Activated gamma-delta T cell treated with anti-CD3 and anti-CD28 coated beads, Interleukin-2, amount 50 U/mL, for 16 hours (primary cell): ENCODE measurements at regions not wholly inside any gene's neighbourhood (a gene's known extent, or its start where the extent isn't known, plus 50 kb on each side); places are given as distances from the start of the nearest gene placed in this dataset.

ENCODE experiments used
- DNase-seq: peaks from one replicate; pipeline ENCODE4 v3.0.0-alpha.2; 2020; ENCODE audit warnings: low read depth

DNA sequence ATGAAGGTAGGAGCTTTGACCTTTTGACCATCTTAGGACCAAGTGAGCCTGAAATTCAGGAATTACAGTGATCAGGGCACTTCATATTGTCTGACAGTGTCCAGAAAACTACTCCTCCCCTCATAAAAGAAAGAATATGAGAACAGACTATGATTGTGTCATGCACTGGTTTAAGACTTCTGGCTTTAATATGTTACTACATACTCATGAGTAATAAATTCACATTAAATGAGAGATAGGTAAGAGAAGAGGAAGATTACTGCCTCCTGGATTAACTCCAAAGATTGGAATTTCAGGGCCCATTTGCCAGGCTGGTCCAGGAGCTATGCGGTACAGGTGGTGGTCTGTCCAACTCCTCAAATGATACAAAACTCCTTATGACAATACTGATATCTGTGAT lies 213.5 kb upstream of the ADRA1B start:
- no peak for DNase-seq

DNA sequence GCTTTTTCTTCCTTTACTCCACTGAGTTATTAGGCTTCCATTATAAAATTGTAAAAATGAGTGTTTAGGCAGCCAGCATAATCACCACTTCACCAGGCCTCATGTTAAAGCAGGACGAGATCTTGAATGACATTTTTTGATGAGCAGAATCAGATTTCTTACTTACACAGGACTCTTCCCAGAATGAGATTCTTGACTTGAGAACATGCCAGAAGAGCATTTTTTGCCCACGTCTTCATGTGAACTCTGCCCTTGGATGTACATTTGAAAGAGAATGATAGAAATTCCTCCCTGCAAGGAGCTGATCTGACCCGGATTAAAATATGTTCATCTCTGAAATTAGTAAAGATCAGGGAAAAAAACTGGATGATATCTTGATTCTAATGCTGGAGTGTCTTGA lies 212.1 kb upstream of the ADRA1B start:
- DNase-seq = no peak

GRCh38 chr5:159705948-159706347 lies 210.3 kb upstream of the ADRA1B start:
- no peak for DNase-seq

DNA sequence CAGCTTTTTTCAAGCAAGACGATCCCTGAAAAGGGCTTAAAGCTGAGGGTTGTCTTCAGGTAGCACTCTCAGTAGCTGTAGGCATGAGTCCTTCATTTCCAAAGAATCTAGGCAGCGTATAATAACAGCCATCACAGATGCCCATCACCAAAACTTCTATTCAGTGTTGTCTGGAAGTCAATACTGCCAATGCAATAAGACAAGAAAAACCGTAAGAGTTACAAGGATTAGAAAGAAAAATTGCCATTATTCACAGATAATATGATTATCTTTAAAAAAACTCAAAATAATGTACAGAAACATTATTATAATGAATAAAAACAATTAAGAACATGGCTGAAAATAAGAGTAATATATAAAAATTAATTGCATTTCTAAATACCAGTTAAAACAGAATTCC lies 208.2 kb upstream of the ADRA1B start:
- no peak for DNase-seq

DNA sequence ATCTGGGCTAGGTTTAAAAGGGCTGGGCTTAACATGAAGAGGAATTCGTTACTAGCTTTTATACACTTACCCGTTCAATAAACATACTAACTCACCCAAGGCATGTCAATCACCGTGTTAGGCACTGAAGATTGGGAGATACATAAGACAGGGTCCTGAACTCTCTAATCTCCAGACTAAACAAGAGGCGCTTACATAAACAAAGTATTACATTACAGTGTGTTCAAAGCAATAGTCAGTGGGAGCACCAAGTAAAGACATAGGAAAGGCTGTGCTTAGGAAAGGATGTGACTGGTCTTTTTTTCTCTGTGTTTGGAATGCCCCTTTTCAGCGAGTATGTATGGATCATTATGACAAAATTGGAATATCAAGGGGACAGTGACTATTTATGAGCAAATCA lies 203.6 kb upstream of the ADRA1B start:
- DNase-seq = no peak

DNA sequence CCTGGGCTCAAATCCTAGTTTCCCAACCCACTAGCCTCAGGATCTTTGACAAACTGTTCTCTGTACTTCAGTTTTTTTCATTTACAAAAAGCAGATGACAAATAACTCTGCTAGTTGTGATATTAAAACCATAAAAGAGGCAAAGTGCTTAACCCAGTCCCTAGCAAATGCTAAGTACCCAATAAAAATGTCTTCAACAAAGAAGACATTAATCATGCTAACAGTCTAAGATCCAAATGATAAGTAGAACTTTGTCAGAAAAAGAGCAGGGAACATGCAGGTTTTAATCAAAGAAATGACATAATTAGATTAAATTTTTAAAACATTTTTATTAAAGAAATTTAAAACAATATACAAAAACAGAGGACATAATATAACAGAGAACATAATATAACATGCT lies 203.0 kb upstream of the ADRA1B start:
- DNase-seq = no peak

DNA sequence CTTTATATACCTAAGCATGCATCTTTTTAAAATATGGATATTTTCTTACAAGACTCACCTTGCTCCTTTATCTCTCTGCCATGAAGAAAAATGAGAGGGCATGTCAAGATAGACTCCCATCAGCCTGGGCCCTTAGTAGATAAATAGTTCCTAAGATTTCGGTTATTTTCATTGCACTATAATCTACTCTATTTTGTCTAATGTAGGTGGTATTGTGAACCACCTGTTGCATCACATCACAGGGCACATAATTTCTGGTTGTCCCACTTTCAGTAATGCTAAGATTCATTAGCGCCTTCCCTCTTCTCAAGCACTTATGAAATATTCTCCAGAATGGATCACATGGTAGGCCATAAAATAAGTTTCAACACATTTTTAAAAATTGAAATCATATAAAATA lies 202.5 kb upstream of the ADRA1B start:
- DNase-seq = no peak

GRCh38 chr5:159725475-159725874 lies 190.8 kb upstream of the ADRA1B start:
- no peak for DNase-seq

GRCh38 chr5:159727167-159727566 lies 189.1 kb upstream of the ADRA1B start:
- DNase-seq = no peak

GRCh38 chr5:159730285-159730684 lies 186.0 kb upstream of the ADRA1B start:
- DNase-seq = no peak

- DNase-seq = no peak
These were observed 184.1 kb upstream of the ADRA1B start for GRCh38 chr5:159732220-159732619.

- no peak for DNase-seq
These were observed 181.9 kb upstream of the ADRA1B start for GRCh38 chr5:159734366-159734765.

DNA sequence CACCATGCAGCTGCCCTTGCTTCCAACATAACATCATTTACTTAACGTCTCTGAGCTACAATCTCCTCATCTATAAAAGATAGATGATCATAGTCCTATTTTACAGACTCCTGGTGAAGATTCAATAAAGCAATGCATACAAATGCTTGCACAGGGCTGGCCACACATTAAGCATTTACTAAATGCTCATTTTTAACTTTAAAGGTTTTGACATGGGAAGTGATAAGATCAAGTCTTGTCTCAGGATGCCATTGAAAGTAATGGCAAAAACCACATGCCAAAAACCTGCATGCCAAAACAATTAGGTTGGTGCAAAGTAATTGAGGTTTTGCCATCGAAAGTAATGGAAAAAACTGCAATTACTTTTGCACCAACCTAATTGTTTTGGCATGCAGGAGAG lies 181.2 kb upstream of the ADRA1B start:
- no peak for DNase-seq

DNA sequence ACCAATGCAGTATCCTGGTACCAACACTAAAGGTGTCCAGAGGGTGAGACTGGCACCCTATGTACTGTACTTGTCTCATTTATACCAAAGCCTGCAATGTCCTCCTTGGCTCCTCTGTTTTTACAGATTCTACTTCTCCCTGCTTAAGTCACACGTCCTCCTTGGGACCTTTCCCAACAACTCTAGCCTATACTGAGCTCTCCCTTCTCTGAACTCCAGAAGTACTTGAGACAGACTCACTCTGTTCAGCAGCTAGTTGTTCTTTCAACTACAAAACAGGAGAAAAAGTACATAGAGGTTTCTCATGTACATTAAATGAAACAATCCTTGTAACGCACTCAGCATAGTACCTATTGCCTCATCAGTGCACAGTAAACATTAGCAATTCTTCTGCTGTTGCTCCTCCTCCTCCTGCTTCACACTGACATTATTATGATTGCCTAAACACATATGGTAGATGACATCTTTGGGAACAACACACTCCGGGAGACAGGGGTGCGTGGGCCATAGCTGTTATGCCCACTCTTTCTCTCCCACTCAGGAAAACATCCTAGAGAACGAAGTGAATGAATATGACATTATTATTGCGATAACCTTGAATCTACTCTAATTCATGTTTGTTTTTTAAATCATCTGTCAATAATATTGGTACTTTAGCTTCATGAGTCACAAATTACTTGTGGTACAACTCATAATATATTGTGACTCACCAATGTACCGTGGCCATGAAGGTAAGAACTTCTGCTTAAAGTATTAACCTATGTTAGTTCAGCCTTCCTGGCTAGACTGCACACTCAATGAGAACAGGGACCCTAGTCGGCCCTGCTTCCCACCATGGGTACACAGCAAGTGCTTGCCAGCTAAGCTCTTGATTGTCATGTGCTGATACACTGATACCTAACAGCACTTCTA lies 180.3 kb upstream of the ADRA1B start:
- no peak for DNase-seq

DNA sequence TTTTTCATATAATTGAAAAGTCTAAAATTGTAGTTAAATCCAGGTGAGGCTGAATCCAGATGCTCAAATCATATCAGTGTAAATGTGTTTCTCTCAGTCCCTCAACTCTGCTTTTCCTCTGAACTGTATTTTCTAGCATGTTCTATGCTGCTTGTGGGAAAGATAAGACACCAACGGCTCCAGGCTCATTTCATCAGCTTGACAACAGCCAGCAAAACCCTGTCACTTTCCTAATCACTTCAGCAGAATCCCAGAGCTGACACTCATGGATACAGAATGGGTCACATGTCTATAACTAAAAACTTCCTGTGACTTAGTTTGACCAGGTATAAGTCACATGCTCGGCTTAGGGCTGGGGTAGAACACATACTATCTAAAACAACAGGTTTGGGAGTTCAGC lies 179.4 kb upstream of the ADRA1B start:
- no peak for DNase-seq

DNA sequence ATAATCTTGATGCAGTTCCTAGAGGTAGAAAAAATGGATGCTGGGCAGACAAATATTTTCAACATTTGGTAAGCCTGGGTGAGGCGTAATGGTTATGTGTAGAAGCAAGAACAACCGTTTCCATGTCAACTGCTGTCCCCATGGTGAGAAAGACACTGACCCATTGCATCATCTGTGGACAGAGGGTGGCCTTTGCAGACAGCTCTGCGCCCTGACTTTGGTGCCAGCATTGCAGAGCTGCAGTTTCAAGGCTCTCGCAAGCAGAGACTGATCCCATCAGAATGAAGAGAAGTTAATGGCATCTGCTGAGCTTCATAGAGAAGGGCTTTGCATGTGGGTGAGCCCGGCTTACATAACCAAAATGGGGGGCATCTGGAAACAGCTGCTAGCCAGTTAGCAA lies 179.0 kb upstream of the ADRA1B start:
- no peak for DNase-seq

- DNase-seq = no peak
These were observed 174.4 kb upstream of the ADRA1B start for GRCh38 chr5:159741829-159742322.

DNA sequence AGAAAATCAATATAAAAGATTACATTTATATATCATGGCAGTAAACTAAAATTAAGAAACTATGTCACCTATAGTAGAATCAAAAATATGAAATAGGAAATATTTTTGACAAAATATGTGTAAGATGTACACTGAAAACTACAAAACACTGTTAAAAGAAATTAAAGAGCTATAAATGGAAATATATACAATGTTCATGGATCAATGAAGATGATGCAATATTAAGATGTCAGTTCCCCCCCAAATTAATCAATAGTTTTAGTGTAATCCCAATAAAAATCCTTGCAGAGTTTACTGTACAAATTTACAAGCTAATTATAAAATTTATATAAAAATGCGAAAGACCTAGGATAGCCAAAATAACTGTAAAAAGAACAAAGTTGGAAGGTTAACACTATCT lies 173.0 kb upstream of the ADRA1B start:
- DNase-seq = no peak

- no peak for DNase-seq
These were observed 169.6 kb upstream of the ADRA1B start for GRCh38 chr5:159746707-159747106.

DNA sequence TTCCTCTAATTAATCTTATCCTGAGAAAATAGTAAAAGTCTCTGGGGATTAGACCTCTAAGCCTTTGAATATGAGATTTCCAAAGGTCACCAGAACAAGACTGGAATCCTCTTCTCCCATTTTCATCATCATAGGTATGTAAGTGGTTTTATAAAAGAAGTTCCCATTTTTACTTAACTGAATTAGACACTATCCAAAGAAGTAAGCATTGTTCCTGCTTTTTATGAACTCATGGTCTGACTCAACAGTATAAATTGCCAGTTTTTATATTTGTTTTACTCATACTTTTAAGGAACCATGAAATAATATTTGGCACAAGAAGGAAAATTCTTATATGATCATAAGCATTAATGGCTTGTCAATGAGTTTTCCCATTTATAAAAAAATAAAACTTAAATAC lies 167.1 kb upstream of the ADRA1B start:
- DNase-seq = no peak

DNA sequence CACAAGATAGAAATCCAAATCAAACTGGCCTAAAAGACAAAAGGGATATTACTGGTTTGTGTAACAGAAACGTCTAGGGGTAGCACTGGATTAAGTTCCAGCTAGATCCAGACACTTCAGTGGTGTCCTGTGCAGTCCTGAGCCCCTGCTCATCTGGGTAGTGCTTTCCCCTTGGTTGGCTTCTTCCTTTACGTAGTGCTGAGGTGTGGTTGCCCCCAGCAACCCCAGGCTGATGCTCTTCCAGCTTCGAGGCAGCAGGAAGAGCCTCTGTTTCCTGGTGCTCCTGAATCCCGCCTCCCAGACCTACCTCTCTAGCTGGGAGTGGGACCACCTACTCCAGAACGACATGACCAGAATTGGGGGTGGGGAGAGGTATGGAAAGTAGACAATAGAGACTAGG lies 166.1 kb upstream of the ADRA1B start:
- no peak for DNase-seq

DNA sequence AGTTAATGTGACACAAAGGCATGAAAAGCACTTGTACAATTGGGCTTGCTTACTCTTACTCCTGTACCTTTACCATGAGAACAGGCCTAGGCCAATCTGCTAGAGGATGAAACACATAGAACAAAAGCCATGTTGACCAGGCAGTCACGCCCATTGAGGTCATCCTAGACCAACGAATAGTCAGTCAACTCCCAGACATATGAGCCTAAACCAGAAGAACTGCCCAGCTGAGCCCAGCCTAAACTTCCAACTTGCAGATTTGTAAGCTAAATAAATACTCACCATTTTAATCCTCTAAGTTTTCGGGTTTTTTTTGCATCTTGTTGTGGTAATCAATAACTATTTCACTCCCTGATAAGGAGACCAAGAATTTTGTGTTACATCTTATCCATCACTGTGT lies 164.8 kb upstream of the ADRA1B start:
- DNase-seq = no peak

- DNase-seq = no peak
These were observed 163.5 kb upstream of the ADRA1B start for GRCh38 chr5:159752622-159753275.

DNA sequence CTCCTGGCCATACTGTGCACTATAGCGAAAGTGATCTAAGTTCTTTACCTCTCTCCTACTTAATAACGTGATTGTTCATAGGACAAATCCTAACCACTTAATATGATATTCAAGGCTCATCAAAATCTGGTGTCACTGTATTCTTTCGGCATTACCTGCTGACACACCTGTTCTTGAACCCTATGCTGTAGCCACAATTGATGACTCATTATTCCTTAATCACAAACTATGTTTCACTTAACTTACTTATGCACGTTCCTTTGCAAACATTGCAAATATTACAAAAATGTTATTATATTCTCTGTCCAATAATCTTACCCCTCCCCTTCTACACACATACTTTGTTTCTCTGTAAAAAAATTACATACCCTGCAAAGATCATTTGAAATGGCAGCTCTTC lies 158.1 kb upstream of the ADRA1B start:
- no peak for DNase-seq
